ENCODE measurements at regions not wholly inside any gene's neighbourhood (a gene's known extent, or its start where the extent isn't known, plus 50 kb on each side); places are given as distances from the start of the nearest gene placed in this dataset.

- no peak overlapping the region for H2AFZ ChIP-seq (ENCODE audit: control insufficient read depth, low read depth, low read length)
- no peak overlapping the region for H3K27ac ChIP-seq (ENCODE audit: control insufficient read depth, insufficient read depth)
- no peaks in the 10 kb centered on the region for H3K4me1 ChIP-seq (ENCODE audit: control insufficient read depth, insufficient read depth, low read length)
- 10% methylated on average over 7 of the region's 7 CpGs for WGBS (ENCODE audit: insufficient coverage, insufficient replicate concordance, low lambda C conversion rate, missing lambda C conversion rate)
- TF ChIP-seq ZSCAN29 (IDR thresholded peaks at IDR 0.05): no peak
- no peak for TF ChIP-seq E2F8 (IDR thresholded peaks at IDR 0.05; ENCODE audit: low read depth, partially characterized antibody)
- TF ChIP-seq TCF3 (IDR thresholded peaks at IDR 0.05; ENCODE audit: borderline replicate concordance, insufficient read depth, low read depth, low read length): no peak
- no peak for TF ChIP-seq BHLHE40 (IDR thresholded peaks at IDR 0.05; ENCODE audit: borderline replicate concordance in 1 of 2, low read depth in 2 of 2, low read length in 1 of 2)
- no peak for TF ChIP-seq NR2C1 (IDR thresholded peaks at IDR 0.05)
- TF ChIP-seq ETV6 (conservative IDR thresholded peaks at IDR 0.05 in 1 of 2, IDR thresholded peaks at IDR 0.05 in 1 of 2; ENCODE audit: borderline replicate concordance in 1 of 2, low read depth in 1 of 2): no peak
- TF ChIP-seq EZH2 (IDR thresholded peaks at IDR 0.05; ENCODE audit: borderline replicate concordance, control insufficient read depth, low read depth, low read length): no peak
- ATAC-seq (no peak), FAIRE-seq (no peak), DNase-seq (ENCODE audit: low read depth, low spot score) (no peak)
- POLR2A ChIA-PET: no interaction called here
- H3K9me3 ChIP-seq (replicated peaks; ENCODE audit: control insufficient read depth, insufficient read depth, low read length): no peaks in the 10 kb centered on the region
- no TSS peak for BruUV-seq (replicated peaks)
- H4K20me1 ChIP-seq (ENCODE audit: control insufficient read depth, insufficient read depth): no peaks in the 10 kb centered on the region
- SMC1A ChIA-PET (ENCODE audit: uncharacterized antibody, unreplicated experiment): no interaction called here
- H3K36me3 ChIP-seq (ENCODE audit: control insufficient read depth in 2 of 2, insufficient read depth in 2 of 2, low read length in 1 of 2): no peaks in the 10 kb centered on the region
- peaks cover 0 to 2% of the 10 kb centered on the region in 2 experiments; a peak in 2 of 4 replicates for H3K27me3 ChIP-seq (replicated peaks in 1 of 2; ENCODE audit: control insufficient read depth in 2 of 2, insufficient read depth in 2 of 2, low read length in 1 of 2)
- H3K79me2 ChIP-seq (ENCODE audit: control insufficient read depth, insufficient read depth, low read length): no peaks in the 10 kb centered on the region
- RAD21 ChIA-PET (ENCODE audit: unreplicated experiment): no interaction called here
- CTCF ChIA-PET: interaction anchor here (1.2 kb wide), 1 partner anchor 49 kb away, joined by 6 read pairs; no protein-coding TSS in a partner anchor
- in situ Hi-C loops (cut with MboI) (no loop called here), intact Hi-C loops (cut with micrococcal nuclease; ENCODE audit: unreplicated experiment) (no loop called here)
- no peak overlapping the region for H3K9ac ChIP-seq (ENCODE audit: control insufficient read depth, insufficient read depth, low read length)
- H3K4me3 ChIP-seq: no peak overlapping the region
- H3K4me2 ChIP-seq (ENCODE audit: control insufficient read depth, insufficient read depth): no peak overlapping the region
These were observed 167.5 kb upstream of the CLINT1 start for GRCh38 chr5:158026304-158027031.
